WTC11 (cell line): ENCODE measurements at regions not wholly inside any gene's neighbourhood (a gene's known extent, or its start where the extent isn't known, plus 50 kb on each side); places are given as distances from the start of the nearest gene placed in this dataset.

Experiments used
- EMX1 ChIP-seq: fragments of 250-450 bp; sonication (Bioruptor Pico); IDR thresholded peaks from 2 replicates; pipeline ENCODE4 v1.8.0; 2021; ENCODE audit warnings: mild to moderate bottlenecking
- ESRRA ChIP-seq: sonication (generic); formaldehyde crosslinking; IDR thresholded peaks from 2 replicates; pipeline ENCODE4 v1.8.1; 2022; ENCODE audit warnings: mild to moderate bottlenecking, missing genetic modification reagents, borderline replicate concordance
- NFYB ChIP-seq: sonication (generic); formaldehyde crosslinking; conservative IDR thresholded peaks from 2 replicates; pipeline ENCODE4 v1.8.0; 2022; ENCODE audit warnings: low read depth, missing genetic modification reagents
- ZNF219 ChIP-seq: sonication (generic); formaldehyde crosslinking; IDR thresholded peaks from 2 replicates; pipeline ENCODE4 v1.8.0; 2023; ENCODE audit warnings: missing genetic modification reagents, mild to moderate bottlenecking, borderline replicate concordance
- TF ChIP-seq, protein P1 (sequence below): sonication (generic); formaldehyde crosslinking; conservative IDR thresholded peaks from 2 replicates; pipeline ENCODE4 v1.8.1; 2022; ENCODE audit warnings: mild to moderate bottlenecking, missing genetic modification reagents
- TF ChIP-seq, protein P2 (sequence below): fragments of 200-600 bp; IDR thresholded peaks from 2 replicates; pipeline ENCODE4 v1.8.0; 2022; ENCODE audit warnings: antibody characterized with exemption
- TF ChIP-seq, protein P3 (sequence below): sonication (generic); formaldehyde crosslinking; IDR thresholded peaks from 2 replicates; pipeline ENCODE4 v1.8.0; 2022; ENCODE audit warnings: mild to moderate bottlenecking, missing genetic modification reagents

DNA sequence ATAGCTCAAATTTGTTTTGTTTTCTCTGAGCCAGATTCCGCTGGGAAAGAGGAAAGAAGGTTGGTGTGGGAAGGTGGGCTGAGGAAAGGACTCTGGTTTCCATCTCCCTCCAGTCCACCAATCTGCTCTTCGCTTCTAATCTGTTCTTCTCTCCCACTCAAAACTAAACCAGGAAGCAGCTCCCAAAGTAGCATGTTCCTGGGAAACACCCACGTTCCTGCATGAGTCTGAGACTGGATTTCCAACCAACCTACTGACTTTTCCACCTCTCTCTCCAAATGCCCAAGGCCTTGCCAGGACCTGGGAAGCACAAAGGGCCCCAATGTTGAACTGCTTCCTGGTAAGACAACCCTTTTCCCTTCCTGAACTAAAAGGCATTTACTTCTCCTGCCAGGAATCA, 110.2 kb downstream of the WT1 start:
- TF ChIP-seq, protein P1, sequence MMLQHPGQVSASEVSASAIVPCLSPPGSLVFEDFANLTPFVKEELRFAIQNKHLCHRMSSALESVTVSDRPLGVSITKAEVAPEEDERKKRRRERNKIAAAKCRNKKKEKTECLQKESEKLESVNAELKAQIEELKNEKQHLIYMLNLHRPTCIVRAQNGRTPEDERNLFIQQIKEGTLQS, result no peak
- TF ChIP-seq, protein P2, sequence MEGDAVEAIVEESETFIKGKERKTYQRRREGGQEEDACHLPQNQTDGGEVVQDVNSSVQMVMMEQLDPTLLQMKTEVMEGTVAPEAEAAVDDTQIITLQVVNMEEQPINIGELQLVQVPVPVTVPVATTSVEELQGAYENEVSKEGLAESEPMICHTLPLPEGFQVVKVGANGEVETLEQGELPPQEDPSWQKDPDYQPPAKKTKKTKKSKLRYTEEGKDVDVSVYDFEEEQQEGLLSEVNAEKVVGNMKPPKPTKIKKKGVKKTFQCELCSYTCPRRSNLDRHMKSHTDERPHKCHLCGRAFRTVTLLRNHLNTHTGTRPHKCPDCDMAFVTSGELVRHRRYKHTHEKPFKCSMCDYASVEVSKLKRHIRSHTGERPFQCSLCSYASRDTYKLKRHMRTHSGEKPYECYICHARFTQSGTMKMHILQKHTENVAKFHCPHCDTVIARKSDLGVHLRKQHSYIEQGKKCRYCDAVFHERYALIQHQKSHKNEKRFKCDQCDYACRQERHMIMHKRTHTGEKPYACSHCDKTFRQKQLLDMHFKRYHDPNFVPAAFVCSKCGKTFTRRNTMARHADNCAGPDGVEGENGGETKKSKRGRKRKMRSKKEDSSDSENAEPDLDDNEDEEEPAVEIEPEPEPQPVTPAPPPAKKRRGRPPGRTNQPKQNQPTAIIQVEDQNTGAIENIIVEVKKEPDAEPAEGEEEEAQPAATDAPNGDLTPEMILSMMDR, result no peak
- TF ChIP-seq EMX1 (CRISPR knock-in tag) (no peak), ESRRA (no peak), NFYB (no peak), ZNF219 (no peak)
- TF ChIP-seq, protein P3, sequence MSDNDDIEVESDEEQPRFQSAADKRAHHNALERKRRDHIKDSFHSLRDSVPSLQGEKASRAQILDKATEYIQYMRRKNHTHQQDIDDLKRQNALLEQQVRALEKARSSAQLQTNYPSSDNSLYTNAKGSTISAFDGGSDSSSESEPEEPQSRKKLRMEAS (CRISPR knock-in tag), result no peak
